ENCODE measurements at regions not wholly inside any gene's neighbourhood (a gene's known extent, or its start where the extent isn't known, plus 50 kb on each side); places are given as distances from the start of the nearest gene placed in this dataset.
"Not testable (repeated sequence)": the region's sequence is repeated elsewhere in the genome, so short reads cannot be mapped to it uniquely, and the experiment has no call there.

GRCh38 chr4:176610594-176610993 is 182.1 kb downstream of the VEGFC start:
- intact Hi-C loops (cut with DNase I) = no loop called here
- no peak for ATAC-seq

GRCh38 chr4:176611381-176611780 is 181.3 kb downstream of the VEGFC start:
- ATAC-seq (no peak), DNase-seq (no peak)
- intact Hi-C loops (cut with DNase I) = no loop called here

More at GRCh38 chr4:176610594-176610993, 182.1 kb downstream of the VEGFC start:
- DNase-seq = no peak

- intact Hi-C loops (cut with DNase I) = no loop called here
- no peak for DNase-seq
- ATAC-seq = no peak
These were observed 180.8 kb downstream of the VEGFC start for GRCh38 chr4:176611951-176612350.

- no peak for ATAC-seq
- DNase-seq = no peak
- intact Hi-C loops (cut with DNase I) = no loop called here
These were observed 177.9 kb downstream of the VEGFC start for GRCh38 chr4:176614793-176615192.

GRCh38 chr4:176616151-176616550 is 176.6 kb downstream of the VEGFC start:
- no peak for ATAC-seq
- DNase-seq = no peak
- intact Hi-C loops (cut with DNase I) = no loop called here

- ATAC-seq = no peak
- no peak for DNase-seq
- intact Hi-C loops (cut with DNase I) = no loop called here
These were observed 174.6 kb downstream of the VEGFC start for GRCh38 chr4:176618138-176618537.

GRCh38 chr4:176619430-176619829 is 173.3 kb downstream of the VEGFC start:
- ATAC-seq (no peak), DNase-seq (no peak)
- intact Hi-C loops (cut with DNase I) = no loop called here

GRCh38 chr4:176622251-176622948 is 170.3 kb downstream of the VEGFC start:
- DNase-seq = no peak
- intact Hi-C loops (cut with DNase I) = no loop called here
- peak in 1 of 2 donors; percentile 27 for ATAC-seq

- intact Hi-C loops (cut with DNase I); ATAC-seq; DNase-seq: not testable (repeated sequence)
These were observed 167.6 kb downstream of the VEGFC start for GRCh38 chr4:176624983-176625610.

GRCh38 chr4:176627916-176628315 is 164.8 kb downstream of the VEGFC start:
- intact Hi-C loops (cut with DNase I) = no loop called here
- no peak for ATAC-seq
- no peak for DNase-seq

GRCh38 chr4:176631611-176632010 is 161.1 kb downstream of the VEGFC start:
- no peak for ATAC-seq
- no peak for DNase-seq
- intact Hi-C loops (cut with DNase I) = no loop called here
